HCT116 (cell line): ENCODE measurements at regions not wholly inside any gene's neighbourhood (a gene's known extent, or its start where the extent isn't known, plus 50 kb on each side); places are given as distances from the start of the nearest gene placed in this dataset.

ENCODE experiments used
- ATAC-seq: fragments of 200-7000 bp; cut with Tn5 transposase; 2 replicates; pipeline ENCODE4 v1.9.1; 2020; ENCODE audit warnings: mild to moderate bottlenecking, moderate library complexity
- BruUV-seq: library from RNA; stranded (reverse); fragments of 400-500 nt; replicated peaks from 2 replicates; lab custom pipeline; 2021; lab: Mats Ljungman, UMichigan
- CTCF ChIA-PET: fragments of 300-600 bp; sonication (Branson Sonifier 250); formaldehyde crosslinking; loops from one replicate; lab custom pipeline; 2021; ENCODE audit warnings: antibody characterized with exemption; lab: Charles Lee
- POLR2A ChIA-PET: fragments of 300-600, 350-600 bp; sonication (Branson Sonifier 250); formaldehyde crosslinking; loops from one replicate; lab custom pipeline; 2021; ENCODE audit warnings: antibody characterized with exemption; lab: Charles Lee
- RAD21 ChIA-PET, 2 experiments: fragments of 300-600 bp; sonication (Branson Sonifier 250); formaldehyde crosslinking; loops; one replicate each; lab custom pipeline; 2023; ENCODE audit warnings: low total read pairs in 2 of 2; ENCODE audit not compliant: uncharacterized antibody in 2 of 2, unreplicated experiment in 2 of 2, low non-redundant PET in 1 of 2; lab: Charles Lee
- DNase-seq: peaks from one replicate; pipeline ENCODE4 v3.0.0-alpha.2; 2010; ENCODE audit warnings: low read depth, low spot score
- H2AFZ ChIP-seq: fragments of 200-600 bp; shearing (Covaris generic), sonication (generic); 2 replicates; pipeline ENCODE4 v1.6.1; 2017; ENCODE audit warnings: low read depth, mixed run types, mixed read lengths, antibody characterized with exemption, low read length; ENCODE audit not compliant: poor library complexity, severe bottlenecking
- H3K27ac ChIP-seq: 2 replicates; pipeline ENCODE4 v1.5.1; 2012; ENCODE audit warnings: low read depth, low read length
- H3K27me3 ChIP-seq: fragments of 200-600 bp; sonication (generic); 2 replicates; pipeline ENCODE4 v1.6.1; 2016; ENCODE audit warnings: mixed run types, low read length, mixed read lengths; ENCODE audit not compliant: insufficient read depth
- H3K36me3 ChIP-seq, 2 experiments: fragments of 200-500 bp in 1 of 2; fragments of 200-600 bp in 1 of 2; sonication (Bioruptor generic) in 1 of 2; sonication (generic) in 1 of 2; 2 replicates each; pipeline versions ENCODE4 v1.5.1 to v1.6.1; 2014 to 2016; ENCODE audit warnings: low read length in 2 of 2, inconsistent platforms in 1 of 2, mixed read lengths in 1 of 2, mixed run types in 1 of 2; ENCODE audit not compliant: insufficient read depth in 2 of 2, control insufficient read depth in 1 of 2
- H3K4me1 ChIP-seq, 2 experiments: fragments of 200-600 bp in 1 of 2; sonication (generic) in 1 of 2; 2 replicates each; pipeline versions ENCODE4 v1.5.1 to v1.6.1; 2012 to 2017; ENCODE audit warnings: low read length in 2 of 2, inconsistent platforms in 1 of 2, mild to moderate bottlenecking in 1 of 2, mixed read lengths in 1 of 2, mixed run types in 1 of 2, moderate library complexity in 1 of 2; ENCODE audit not compliant: insufficient read depth in 2 of 2, control insufficient read depth in 1 of 2
- H3K4me2 ChIP-seq: fragments of 200-600 bp; sonication (generic); 2 replicates; pipeline ENCODE4 v1.6.1; 2017; ENCODE audit warnings: mixed run types, low read length, mixed read lengths
- H3K4me3 ChIP-seq, 2 experiments: fragments of 200-600 bp in 1 of 2; sonication (generic) in 1 of 2; replicated peaks in 1 of 2; 2 replicates each; pipeline ENCODE4 v1.5.1; 2011 to 2016; ENCODE audit warnings: low read length in 2 of 2, control low read depth in 1 of 2, low read depth in 1 of 2, mild to moderate bottlenecking in 1 of 2, mixed read lengths in 1 of 2, mixed run types in 1 of 2
- H3K79me2 ChIP-seq: fragments of 200-600 bp; sonication (generic); 2 replicates; pipeline ENCODE4 v1.6.1; 2017; ENCODE audit warnings: mild to moderate bottlenecking, mixed run types, low read length, moderate library complexity, mixed read lengths; ENCODE audit not compliant: insufficient read depth
- H3K9ac ChIP-seq: fragments of 200-600 bp; sonication (generic); 2 replicates; pipeline ENCODE4 v1.6.1; 2016; ENCODE audit warnings: low read length, mixed read lengths
- H3K9me2 ChIP-seq: fragments of 200-600 bp; sonication (generic), shearing (Covaris generic); 2 replicates; pipeline ENCODE4 v1.6.1; 2017; ENCODE audit warnings: mixed run types, mild to moderate bottlenecking, moderate library complexity; ENCODE audit not compliant: insufficient read depth
- H3K9me3 ChIP-seq, 2 experiments: fragments of 200-500 bp in 1 of 2; fragments of 200-600 bp in 1 of 2; sonication (Bioruptor generic) in 1 of 2; sonication (generic) in 1 of 2; 2 replicates each; pipeline ENCODE4 v1.6.1; 2014 to 2017; ENCODE audit warnings: low read length in 2 of 2, mixed read lengths in 2 of 2, inconsistent platforms in 1 of 2, low read depth in 1 of 2, mild to moderate bottlenecking in 1 of 2, mixed run types in 1 of 2, moderate library complexity in 1 of 2; ENCODE audit not compliant: control insufficient read depth in 1 of 2, insufficient read depth in 1 of 2
- H4K20me1 ChIP-seq: fragments of 200-600 bp; sonication (generic), shearing (Covaris generic); 2 replicates; pipeline ENCODE4 v1.6.1; 2017; ENCODE audit warnings: mixed run types, mild to moderate bottlenecking, moderate library complexity; ENCODE audit not compliant: insufficient read depth
- ATF3 ChIP-seq: IDR thresholded peaks from 2 replicates; pipeline ENCODE4 v1.6.1; 2012
- CEBPB ChIP-seq: IDR thresholded peaks from 2 replicates; pipeline ENCODE4 v1.6.1; 2012; ENCODE audit warnings: low read depth
- EGR1 ChIP-seq: IDR thresholded peaks from 2 replicates; pipeline ENCODE4 v1.6.1; 2012; ENCODE audit warnings: low read depth
- EZH2phosphoT487 ChIP-seq: fragments of 200-600 bp; IDR thresholded peaks from 2 replicates; pipeline ENCODE4 v1.6.1; 2018; ENCODE audit warnings: antibody characterized with exemption, borderline replicate concordance
- FOSL1 ChIP-seq: IDR thresholded peaks from 2 replicates; pipeline ENCODE4 v1.6.1; 2012; ENCODE audit warnings: low read depth
- POLR2A ChIP-seq: IDR thresholded peaks from 2 replicates; pipeline ENCODE4 v1.7.0; 2011; ENCODE audit warnings: borderline replicate concordance; ENCODE audit not compliant: insufficient read depth, insufficient read length; ENCODE audit errors: extremely low read depth
- POLR2AphosphoS5 ChIP-seq: IDR thresholded peaks from 2 replicates; pipeline ENCODE4 v1.6.1; 2011; ENCODE audit warnings: mild to moderate bottlenecking, low read depth, low read length, moderate library complexity
- RAD21 ChIP-seq: IDR thresholded peaks from 2 replicates; pipeline ENCODE4 v1.6.1; 2012; ENCODE audit warnings: low read depth, mild to moderate bottlenecking
- SP1 ChIP-seq: IDR thresholded peaks from 2 replicates; pipeline ENCODE4 v1.6.1; 2012; ENCODE audit warnings: low read depth
- SRF ChIP-seq: IDR thresholded peaks from 2 replicates; pipeline ENCODE4 v1.6.1; 2012; ENCODE audit warnings: low read depth
- ZBTB33 ChIP-seq: IDR thresholded peaks from 2 replicates; pipeline ENCODE4 v1.6.1; 2011; ENCODE audit warnings: mild to moderate bottlenecking, low read length, moderate library complexity; ENCODE audit not compliant: insufficient replicate concordance; ENCODE audit errors: extremely low read depth
- ZFX ChIP-seq: fragments of 450-650 bp; IDR thresholded peaks from 2 replicates; pipeline ENCODE4 v1.6.1; 2017
- intact Hi-C: fragments of 100-400 bp; cut with micrococcal nuclease; formaldehyde crosslinking; loops from 2 replicates; pipeline ENCODE4 v1.10.0; 2022
- TF ChIP-seq, protein P1 (sequence below), 3 experiments: fragments of 200-600 bp in 1 of 3; sonication (generic) in 1 of 3; IDR thresholded peaks in 2 of 3; conservative IDR thresholded peaks in 1 of 3; 2 replicates each; pipeline ENCODE4 v1.5.1; 2012 to 2017; ENCODE audit warnings: low read depth in 2 of 3, low read length in 2 of 3, antibody characterized with exemption in 1 of 3, borderline replicate concordance in 1 of 3, control low read depth in 1 of 3, mild to moderate bottlenecking in 1 of 3, mixed read lengths in 1 of 3, mixed run types in 1 of 3, moderate library complexity in 1 of 3; ENCODE audit not compliant: insufficient read depth in 1 of 3

DNA sequence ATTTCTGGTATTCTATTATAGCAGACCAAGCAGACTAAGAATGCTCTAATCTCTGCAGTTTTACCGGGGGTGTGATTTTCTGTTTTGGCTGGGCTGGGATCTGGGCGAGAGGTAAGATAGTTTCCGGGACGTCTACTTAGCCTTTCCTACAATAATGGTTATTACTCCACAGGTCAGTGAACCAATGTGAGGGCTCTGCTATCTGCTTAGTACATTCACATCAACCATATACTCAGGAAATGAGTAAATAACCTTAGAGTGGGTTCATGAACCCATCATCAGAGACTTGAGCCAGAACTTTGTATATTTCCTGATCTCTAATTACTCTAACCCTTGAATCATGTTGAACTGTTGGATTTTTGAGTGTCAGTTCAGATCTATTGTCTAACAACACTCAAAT lies 90.1 kb upstream of the NOL4 start:
- BruUV-seq: no TSS peak
- no peak overlapping the region for H3K27ac ChIP-seq
- no peak overlapping the region for H3K9ac ChIP-seq
- ChIA-PET POLR2A (no interaction called here), CTCF (no interaction called here), RAD21 (no interaction called here)
- H3K79me2 ChIP-seq: no peaks in the 10 kb centered on the region
- ATAC-seq (no peak), DNase-seq (no peak)
- H3K27me3 ChIP-seq: no peaks in the 10 kb centered on the region
- no peak overlapping the region for H3K4me2 ChIP-seq
- H3K4me3 ChIP-seq: no peak overlapping the region
- no peaks in the 10 kb centered on the region for H3K9me2 ChIP-seq
- H3K4me1 ChIP-seq: no peaks in the 10 kb centered on the region
- no peaks in the 10 kb centered on the region for H4K20me1 ChIP-seq
- no peak overlapping the region for H2AFZ ChIP-seq
- H3K9me3 ChIP-seq: peaks cover 0 to 7% of the 10 kb centered on the region in 2 experiments; a peak in 2 of 4 replicates
- intact Hi-C loops: no loop called here
- H3K36me3 ChIP-seq: no peaks in the 10 kb centered on the region
- TF ChIP-seq SP1 (no peak), SRF (no peak), POLR2A (no peak), RAD21 (no peak), POLR2AphosphoS5 (no peak), EZH2phosphoT487 (no peak), ZFX (no peak), EGR1 (no peak)

- ChIA-PET POLR2A (no interaction called here), CTCF (no interaction called here), RAD21 (no interaction called here)
- DNase-seq (no peak), ATAC-seq (no peak)
- Histone ChIP-seq H3K4me2 (no peak overlapping the region), H3K4me1 (no peaks in the 10 kb centered on the region), H3K27ac (no peak overlapping the region), H3K9me2 (no peaks in the 10 kb centered on the region), H4K20me1 (no peaks in the 10 kb centered on the region), H3K79me2 (no peaks in the 10 kb centered on the region), H3K9me3 (peaks cover 0 to 7% of the 10 kb centered on the region in 2 experiments; a peak in 2 of 4 replicates), H3K4me3 (no peak overlapping the region), H3K9ac (no peak overlapping the region), H3K27me3 (no peaks in the 10 kb centered on the region), H2AFZ (no peak overlapping the region), H3K36me3 (no peaks in the 10 kb centered on the region)
- BruUV-seq: no TSS peak
- intact Hi-C loops: no loop called here
- TF ChIP-seq, protein P1, sequence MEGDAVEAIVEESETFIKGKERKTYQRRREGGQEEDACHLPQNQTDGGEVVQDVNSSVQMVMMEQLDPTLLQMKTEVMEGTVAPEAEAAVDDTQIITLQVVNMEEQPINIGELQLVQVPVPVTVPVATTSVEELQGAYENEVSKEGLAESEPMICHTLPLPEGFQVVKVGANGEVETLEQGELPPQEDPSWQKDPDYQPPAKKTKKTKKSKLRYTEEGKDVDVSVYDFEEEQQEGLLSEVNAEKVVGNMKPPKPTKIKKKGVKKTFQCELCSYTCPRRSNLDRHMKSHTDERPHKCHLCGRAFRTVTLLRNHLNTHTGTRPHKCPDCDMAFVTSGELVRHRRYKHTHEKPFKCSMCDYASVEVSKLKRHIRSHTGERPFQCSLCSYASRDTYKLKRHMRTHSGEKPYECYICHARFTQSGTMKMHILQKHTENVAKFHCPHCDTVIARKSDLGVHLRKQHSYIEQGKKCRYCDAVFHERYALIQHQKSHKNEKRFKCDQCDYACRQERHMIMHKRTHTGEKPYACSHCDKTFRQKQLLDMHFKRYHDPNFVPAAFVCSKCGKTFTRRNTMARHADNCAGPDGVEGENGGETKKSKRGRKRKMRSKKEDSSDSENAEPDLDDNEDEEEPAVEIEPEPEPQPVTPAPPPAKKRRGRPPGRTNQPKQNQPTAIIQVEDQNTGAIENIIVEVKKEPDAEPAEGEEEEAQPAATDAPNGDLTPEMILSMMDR (IDR thresholded peaks at IDR 0.05 in 2 of 3, conservative IDR thresholded peaks at IDR 0.05 in 1 of 3; ENCODE audit: borderline replicate concordance in 1 of 3, insufficient read depth in 1 of 3, low read depth in 2 of 3, low read length in 2 of 3): no peak
- no peak for TF ChIP-seq ZFX
- no peak for TF ChIP-seq SP1
- no peak for TF ChIP-seq ATF3
- no peak for TF ChIP-seq RAD21
- no peak for TF ChIP-seq CEBPB
- TF ChIP-seq ZBTB33: no peak
- no peak for TF ChIP-seq FOSL1
Measured at GRCh38 chr18:34315591-34316352, 91.1 kb upstream of the NOL4 start.
